Skin epidermis (tissue), 12 donors: ENCODE measurements at regions not wholly inside any gene's neighbourhood (a gene's known extent, or its start where the extent isn't known, plus 50 kb on each side); places are given as distances from the start of the nearest gene placed in this dataset.

Experiments
- H3K27ac ChIP-seq, 21 experiments: fragments of 200-600 bp; sonication (generic) in 11 of 21; one replicate each; pipeline ENCODE4 v1.5.0; 2020; ENCODE audit warnings: mild to moderate bottlenecking in 3 of 21, inconsistent platforms in 2 of 21, moderate library complexity in 2 of 21
- H3K4me3 ChIP-seq, 7 experiments: fragments of 200-600 bp; sonication (generic) in 2 of 7; one replicate each; pipeline ENCODE4 v1.5.0; 2020; ENCODE audit warnings: inconsistent platforms in 2 of 7, mild to moderate bottlenecking in 2 of 7, moderate library complexity in 1 of 7

DNA sequence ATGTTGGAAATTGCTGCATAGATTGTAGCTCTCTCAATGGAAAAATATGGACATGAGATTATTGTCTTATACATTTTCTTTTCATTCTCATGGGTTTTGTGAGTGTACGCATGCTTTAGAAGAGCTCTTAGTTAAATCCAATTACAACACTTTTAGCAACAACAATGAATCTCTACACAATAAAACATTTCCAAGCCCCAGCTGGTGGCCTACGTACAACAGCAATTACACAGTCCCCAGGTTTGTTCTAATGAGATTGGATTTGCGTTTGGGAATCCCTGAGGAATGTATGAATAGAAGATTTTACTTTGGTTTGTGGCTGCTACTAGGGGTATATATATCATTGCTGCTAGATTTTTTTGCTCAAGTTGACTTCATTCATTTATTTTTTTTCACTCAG, 98.6 kb downstream of the FHDC1 start:
- Histone ChIP-seq H3K4me3 (no peak overlapping the region), H3K27ac (no peak overlapping the region)

- Histone ChIP-seq H3K27ac (peak overlapping the region in 1 of 21 experiments; percentile 62), H3K4me3 (no peak overlapping the region)
Observed at GRCh38 chr4:153036931-153037482, 100.9 kb downstream of the FHDC1 start.

DNA sequence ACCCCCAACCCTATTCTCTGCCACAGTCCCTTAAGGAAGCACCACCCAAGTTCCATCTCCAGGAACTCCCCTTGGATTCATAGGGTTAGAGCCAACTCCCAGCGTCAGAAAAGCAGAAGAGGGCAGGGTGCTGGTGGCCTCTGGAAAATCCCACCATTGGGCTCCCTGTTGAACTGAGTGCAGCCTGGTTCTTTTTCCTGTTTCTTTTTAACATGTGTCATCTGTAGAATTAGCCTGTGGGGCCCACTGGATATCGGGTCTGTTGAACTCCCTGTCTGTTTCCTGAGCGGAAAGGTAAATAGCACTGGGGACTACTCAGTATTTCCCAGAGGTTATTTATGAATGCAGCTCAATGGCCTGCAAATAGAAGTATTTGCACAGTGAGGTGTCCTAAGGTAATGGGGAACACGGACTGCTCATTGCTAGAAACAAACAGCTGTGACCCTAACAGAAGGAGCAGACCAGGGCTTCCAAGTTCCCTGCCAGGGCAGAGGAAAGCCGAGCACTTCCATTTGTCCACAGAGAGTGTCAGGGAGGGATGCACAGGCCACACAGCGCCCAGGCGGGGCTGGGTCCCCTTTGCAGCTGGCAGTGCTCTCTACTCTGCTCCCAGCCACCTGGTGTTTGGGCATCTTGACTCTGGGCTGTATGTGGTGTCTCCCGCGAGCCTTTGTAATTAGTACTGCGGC, 102.6 kb downstream of the FHDC1 start:
- H3K27ac ChIP-seq = peak overlapping the region in 1 of 21 experiments; percentile 55
- no peak overlapping the region for H3K4me3 ChIP-seq

GRCh38 chr4:153039542-153040185, 103.5 kb downstream of the FHDC1 start:
- Histone ChIP-seq H3K4me3 (no peak overlapping the region), H3K27ac (peak overlapping the region in 1 of 21 experiments; percentile 55)

- no peak overlapping the region for H3K4me3 ChIP-seq
- no peak overlapping the region for H3K27ac ChIP-seq
Observed at GRCh38 chr4:153040677-153041076, 104.6 kb downstream of the FHDC1 start.

DNA sequence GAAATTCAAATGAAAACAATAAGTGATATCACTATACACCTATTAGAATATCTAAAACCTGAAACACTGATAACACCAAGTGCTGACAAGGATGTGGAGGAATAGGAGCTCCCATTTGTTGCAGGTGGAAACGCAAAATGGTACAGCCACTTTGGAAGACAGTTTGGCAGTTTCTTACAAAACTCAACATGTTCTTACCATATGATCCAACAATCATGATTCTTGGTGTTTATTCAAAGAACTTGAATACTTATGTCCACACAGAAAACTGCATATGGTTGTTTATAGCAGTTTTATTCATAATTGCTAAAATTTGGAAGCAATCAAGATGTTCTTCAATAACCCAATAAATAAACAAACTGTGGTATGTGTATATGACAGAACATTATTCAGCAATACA, 107.9 kb downstream of the FHDC1 start:
- Histone ChIP-seq H3K27ac (no peak overlapping the region), H3K4me3 (no peak overlapping the region)

DNA sequence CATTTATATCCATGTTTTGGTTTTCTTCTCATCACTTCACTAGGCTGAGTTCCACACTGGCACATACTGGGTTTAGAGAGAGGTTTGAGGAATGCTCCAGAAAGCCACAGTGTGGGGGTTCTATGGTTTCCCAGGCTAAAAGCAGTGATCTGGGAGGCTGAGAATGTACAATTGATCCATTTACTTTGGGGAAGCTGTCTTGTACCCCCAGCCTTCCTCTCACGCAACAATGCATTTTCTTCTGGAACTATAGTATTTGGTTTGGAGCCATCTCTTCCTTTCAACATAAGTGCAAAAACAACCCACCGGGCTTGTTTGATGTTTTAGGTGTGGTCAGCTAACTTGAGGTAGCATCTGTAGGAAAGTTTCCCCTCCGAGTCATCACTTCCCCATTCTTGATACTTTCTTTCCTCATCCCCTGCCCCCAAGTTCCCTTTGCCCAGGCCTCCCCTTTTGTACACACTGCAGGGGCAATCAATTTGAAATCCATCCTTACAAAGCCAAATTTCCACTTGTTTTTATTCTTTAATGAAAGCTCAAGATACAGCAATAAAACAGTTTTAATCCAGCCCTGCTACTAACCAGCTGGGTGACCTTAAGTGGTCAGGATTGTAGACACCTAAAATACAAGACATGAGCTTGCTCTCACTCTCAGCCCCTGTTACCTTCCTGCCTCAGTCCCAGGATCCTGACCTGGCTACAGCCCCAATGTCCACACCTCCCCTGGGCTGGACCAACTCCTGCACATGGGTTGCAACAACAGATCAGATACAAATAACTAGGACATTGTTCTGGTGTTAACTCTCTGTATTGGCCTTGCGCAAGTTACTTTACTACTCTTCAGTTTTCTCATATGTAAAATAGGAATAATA, 109.2 kb downstream of the FHDC1 start:
- Histone ChIP-seq H3K27ac (peak overlapping the region in 1 of 21 experiments; percentile 64), H3K4me3 (no peak overlapping the region)

- no peak overlapping the region for H3K27ac ChIP-seq
- H3K4me3 ChIP-seq = no peak overlapping the region
Observed at GRCh38 chr4:153058671-153059060, 122.5 kb downstream of the FHDC1 start.

DNA sequence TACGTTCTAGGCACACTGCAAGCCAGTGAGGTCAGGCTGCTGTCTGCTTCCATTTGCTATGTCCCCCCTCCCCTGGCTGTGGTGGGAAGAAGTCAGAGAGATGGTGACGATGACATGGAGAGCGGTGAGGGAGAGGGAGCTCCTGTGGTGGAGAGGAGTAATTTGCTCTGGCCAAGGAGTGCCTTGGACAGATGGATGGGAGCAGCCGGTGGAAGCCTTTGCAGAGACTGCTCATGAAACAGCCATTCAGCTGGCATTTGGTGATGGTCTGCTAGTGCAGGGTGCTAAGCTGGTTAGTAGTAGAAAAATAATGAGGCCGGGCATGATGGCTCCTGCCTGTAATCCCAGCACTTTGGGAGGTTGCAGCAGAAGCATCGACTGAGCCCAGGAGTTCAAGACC, 124.1 kb downstream of the FHDC1 start:
- Histone ChIP-seq H3K27ac (no peak overlapping the region), H3K4me3 (no peak overlapping the region)

DNA sequence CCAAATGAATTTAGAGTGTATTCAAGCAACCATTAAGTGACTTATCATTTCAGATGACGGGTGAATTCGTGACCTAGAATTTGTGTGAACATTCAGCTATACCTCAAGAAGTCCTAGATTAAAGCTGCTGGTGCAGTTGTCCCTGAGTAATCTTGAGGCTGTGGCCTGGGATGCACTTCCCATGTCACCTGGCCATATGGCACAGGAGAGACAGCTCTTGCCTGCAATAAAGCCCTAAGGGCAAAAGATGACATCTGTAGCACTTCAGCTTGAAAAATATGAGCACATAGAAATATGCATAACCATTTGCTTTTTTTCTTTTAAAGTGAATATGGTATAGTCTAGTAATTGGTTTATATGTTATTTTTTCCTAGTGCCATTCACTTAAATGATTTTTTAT, 125.8 kb downstream of the FHDC1 start:
- no peak overlapping the region for H3K4me3 ChIP-seq
- H3K27ac ChIP-seq = no peak overlapping the region

DNA sequence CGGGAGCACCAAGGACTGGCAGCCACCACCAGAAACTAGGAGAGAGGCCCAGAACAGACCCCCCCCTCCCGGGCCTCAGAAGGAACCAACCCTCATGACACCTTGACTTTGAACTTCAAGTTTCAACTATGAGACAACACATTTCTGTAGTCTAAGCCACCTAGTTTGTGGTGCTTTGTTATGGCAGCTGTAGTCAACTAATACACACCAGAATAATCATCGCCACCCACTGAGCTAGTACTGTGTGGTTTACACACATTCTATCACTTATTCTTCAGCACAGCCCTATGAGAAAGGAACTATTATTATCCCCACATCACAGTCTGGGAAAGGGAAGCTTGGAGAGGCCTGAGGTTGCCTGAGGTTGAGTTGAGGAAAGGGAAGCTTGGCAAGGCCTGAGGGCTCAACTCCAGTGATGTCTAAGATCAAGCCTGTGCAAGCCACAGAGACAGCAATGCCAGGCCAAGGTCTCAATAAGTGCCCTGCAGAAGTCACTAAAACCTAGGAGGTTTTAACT, 126.6 kb downstream of the FHDC1 start:
- no peak overlapping the region for H3K27ac ChIP-seq
- no peak overlapping the region for H3K4me3 ChIP-seq

DNA sequence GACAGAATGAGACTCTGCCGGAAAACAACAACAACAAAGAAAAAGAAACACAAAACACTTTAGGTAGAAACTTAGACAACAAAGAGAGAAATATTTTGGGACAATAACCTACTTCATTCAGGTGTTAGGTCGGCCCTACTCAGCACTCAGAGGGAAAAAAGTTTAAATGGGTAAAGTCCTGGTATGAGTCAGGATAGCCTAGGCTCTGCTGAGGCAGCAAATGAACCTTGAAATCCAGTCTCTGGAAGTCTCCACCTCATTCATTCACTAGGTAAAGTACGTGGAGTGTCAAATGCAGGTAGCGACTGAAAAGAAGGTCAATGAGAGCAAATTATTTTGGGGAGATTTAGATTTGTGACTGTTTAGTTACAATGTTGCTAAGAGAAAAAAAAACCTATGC, 127.4 kb downstream of the FHDC1 start:
- Histone ChIP-seq H3K4me3 (no peak overlapping the region), H3K27ac (no peak overlapping the region)

DNA sequence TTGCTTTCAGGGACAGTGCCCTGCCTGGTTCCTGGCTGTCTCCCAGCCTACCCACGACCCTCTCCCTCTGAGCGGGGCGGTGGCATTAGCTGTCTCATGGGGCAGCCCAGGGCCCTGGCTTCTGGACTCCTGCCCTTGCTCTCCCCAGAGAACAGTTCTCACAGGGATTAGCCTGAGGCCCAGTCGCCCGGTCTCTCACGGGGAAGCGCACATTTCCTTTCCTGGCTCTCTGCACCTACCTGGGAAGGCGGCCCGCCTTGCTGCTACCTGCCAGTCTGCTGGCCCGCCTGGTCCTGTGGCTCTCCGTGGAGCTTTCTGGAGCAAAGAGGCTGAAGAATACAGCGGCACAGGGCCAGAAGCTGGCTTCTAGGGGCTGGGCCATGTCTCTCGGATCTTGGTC, 128.4 kb downstream of the FHDC1 start:
- no peak overlapping the region for H3K4me3 ChIP-seq

GRCh38 chr4:153065276-153065675, 129.2 kb downstream of the FHDC1 start:
- no peak overlapping the region for H3K4me3 ChIP-seq
- peak overlapping the region in 4 of 21 experiments; percentile 33 to 51 (median 46) for H3K27ac ChIP-seq

More for the DNA sequence above, 128.4 kb downstream of the FHDC1 start:
- H3K27ac ChIP-seq = peak overlapping the region in 9 of 21 experiments; percentile 4 to 54 (median 41)

- peak overlapping the region in 1 of 21 experiments; percentile 47 for H3K27ac ChIP-seq
- H3K4me3 ChIP-seq = no peak overlapping the region
Observed at GRCh38 chr4:153067376-153067775, 131.3 kb downstream of the FHDC1 start.

DNA sequence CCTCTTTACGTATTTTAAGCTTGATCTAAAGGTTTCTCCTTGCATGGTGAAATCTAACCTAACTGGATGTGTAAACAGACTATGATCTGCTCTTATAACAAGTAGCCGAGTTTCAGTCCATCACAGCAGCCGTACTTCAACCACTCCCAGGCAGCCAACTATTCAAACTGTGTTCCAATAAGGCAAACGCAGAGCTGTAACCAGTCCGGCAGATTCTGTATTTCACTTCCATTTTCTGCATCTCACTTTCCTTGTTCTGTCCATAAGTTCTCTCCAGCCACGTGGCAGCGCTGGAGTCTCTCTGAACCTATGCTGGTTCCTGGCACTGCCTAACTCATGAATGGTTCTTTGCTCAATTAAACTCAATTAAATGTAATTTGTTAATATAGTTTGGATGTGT, 132.6 kb downstream of the FHDC1 start:
- no peak overlapping the region for H3K27ac ChIP-seq

DNA sequence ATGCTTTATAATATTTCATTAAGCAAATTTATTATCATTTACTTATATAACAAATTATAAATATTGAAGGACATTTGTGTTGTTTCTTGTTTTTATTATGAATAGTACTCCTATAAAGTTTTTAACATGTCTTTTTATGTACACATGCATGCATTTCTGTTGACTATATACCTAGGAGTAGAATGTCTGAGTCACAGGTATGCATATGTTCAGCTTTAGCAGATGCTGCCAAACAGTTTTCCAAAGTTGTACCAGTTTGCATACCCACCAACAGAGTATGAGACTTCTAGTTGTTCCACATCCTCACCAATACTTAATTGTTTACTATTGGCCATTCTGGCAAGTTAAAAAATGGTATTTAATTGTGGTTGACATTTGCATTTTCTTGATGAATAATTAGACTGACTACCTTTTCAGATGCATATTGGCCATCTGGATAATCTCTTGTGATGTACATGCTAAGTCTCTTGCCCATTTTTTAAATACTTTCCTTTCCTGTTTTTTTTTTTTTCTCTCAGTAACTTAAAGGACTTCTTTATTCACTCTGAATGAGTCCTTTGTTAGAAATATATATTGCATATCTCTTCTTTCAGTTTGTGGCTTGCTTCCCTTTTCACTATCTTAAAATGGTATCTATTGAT, 132.2 kb upstream of the TRIM2 start:
- Histone ChIP-seq H3K4me3 (no peak overlapping the region), H3K27ac (no peak overlapping the region)

More for the DNA sequence above, 132.6 kb downstream of the FHDC1 start:
- H3K4me3 ChIP-seq = no peak overlapping the region

DNA sequence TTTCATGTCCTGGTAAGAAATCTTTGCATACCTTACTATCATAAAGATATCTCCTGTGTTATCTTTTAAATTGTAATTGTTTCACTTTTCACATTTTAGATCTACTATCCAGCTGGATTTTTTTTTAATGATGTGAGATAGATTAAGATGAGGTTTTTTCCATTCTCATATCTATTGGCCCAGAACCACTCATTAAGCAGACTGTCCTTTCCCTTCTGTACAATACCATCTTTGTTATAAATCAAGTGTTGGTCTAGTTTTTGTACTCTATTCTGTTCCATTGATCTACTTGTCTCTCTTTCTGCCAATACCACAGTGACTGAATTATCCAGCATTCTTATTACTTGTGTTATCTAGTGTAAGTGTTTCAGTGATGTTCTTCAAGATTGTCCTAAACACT, 131.6 kb upstream of the TRIM2 start:
- Histone ChIP-seq H3K4me3 (no peak overlapping the region), H3K27ac (no peak overlapping the region)

DNA sequence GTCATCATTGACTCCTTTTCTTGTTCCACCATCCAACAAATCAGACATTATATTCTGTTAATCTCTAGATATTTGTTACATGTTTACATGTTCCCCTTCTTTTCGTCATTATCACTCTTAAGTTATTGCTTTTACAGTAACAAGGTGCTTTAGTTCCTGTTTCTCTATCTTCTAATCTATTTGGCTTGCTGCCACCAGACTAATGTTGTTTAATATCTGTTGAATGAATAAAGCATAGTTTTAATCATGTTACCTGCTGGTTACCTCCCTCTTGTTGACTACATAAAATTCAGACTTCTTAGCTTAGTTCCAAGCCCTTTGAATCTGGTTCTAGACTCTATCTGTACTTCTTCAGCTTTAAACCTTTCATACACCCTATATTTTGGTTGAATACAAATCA, 129.8 kb upstream of the TRIM2 start:
- Histone ChIP-seq H3K27ac (peak overlapping the region in 1 of 21 experiments; percentile 12), H3K4me3 (no peak overlapping the region)
